GM23248 (cell line): ENCODE measurements at regions not wholly inside any gene's neighbourhood (a gene's known extent, or its start where the extent isn't known, plus 50 kb on each side); places are given as distances from the start of the nearest gene placed in this dataset.

ENCODE experiments used
- EZH2 ChIP-seq: fragments of 200-600 bp; sonication (generic); IDR thresholded peaks from 2 replicates; pipeline ENCODE4 v1.6.1; 2018; ENCODE audit warnings: antibody characterized with exemption, mild to moderate bottlenecking; ENCODE audit not compliant: insufficient read depth, poor library complexity, severe bottlenecking
- EZH2phosphoT487 ChIP-seq: fragments of 200-600 bp; sonication (generic); IDR thresholded peaks from 2 replicates; pipeline ENCODE4 v1.6.1; 2018; ENCODE audit warnings: antibody characterized with exemption, moderate library complexity, mild to moderate bottlenecking, low read depth; ENCODE audit not compliant: insufficient read depth

- TF ChIP-seq EZH2: no peak
- TF ChIP-seq EZH2phosphoT487: no peak
These were observed 577.6 kb downstream of the MATN1 start for GRCh38 chr1:30145723-30146303.
